Prostate gland (tissue), 2 donors: ENCODE measurements at regions not wholly inside any gene's neighbourhood (a gene's known extent, or its start where the extent isn't known, plus 50 kb on each side); places are given as distances from the start of the nearest gene placed in this dataset.

ENCODE experiments used
- DNase-seq: peaks from one replicate; pipeline ENCODE4 v3.0.0-alpha.2; 2019; ENCODE audit warnings: low spot score
- H3K27ac ChIP-seq, 2 donors: fragments of 200-600 bp; sonication (generic); 2 replicates each; pipeline ENCODE4 v1.5.1; 2017 to 2019
- H3K27me3 ChIP-seq: fragments of 200-600 bp; sonication (generic); replicated peaks from 2 replicates; pipeline ENCODE4 v1.5.1; 2019; ENCODE audit not compliant: insufficient read depth
- H3K36me3 ChIP-seq, 2 donors: fragments of 200-600 bp; sonication (generic); 1 replicate in 1 of 2; 2 replicates in 1 of 2; pipeline versions ENCODE4 v1.5.1 to v1.8.1; 2017 to 2019
- H3K4me1 ChIP-seq: fragments of 200-600 bp; sonication (generic); replicated peaks from 2 replicates; pipeline ENCODE4 v1.5.1; 2019
- H3K4me3 ChIP-seq, 2 donors: fragments of 200-600 bp; sonication (generic); 2 replicates each; pipeline ENCODE4 v1.5.1; 2017 to 2019
- H3K9me3 ChIP-seq: fragments of 200-600 bp; sonication (generic); 2 replicates; pipeline ENCODE4 v1.5.1; 2017
- POLR2A ChIP-seq: fragments of 450-650 bp; IDR thresholded peaks from one replicate; pipeline ENCODE4 v1.6.1; 2016; ENCODE audit warnings: antibody characterized with exemption, mild to moderate bottlenecking
- POLR2AphosphoS5 ChIP-seq: sonication (generic); formaldehyde crosslinking; IDR thresholded peaks from one replicate; pipeline ENCODE4 v1.6.1; 2017; ENCODE audit warnings: antibody characterized with exemption
- WGBS: methylation state at CpG from one replicate; pipeline ENCODE4 v1.1.5; 2018; 5-methylcytosine and 5-hydroxymethylcytosine counted together
- intact Hi-C: fragments of 100-400 bp; cut with DNase I; formaldehyde crosslinking; loops from one replicate; pipeline ENCODE4 v1.14.2; 2022
- TF ChIP-seq, protein P1 (sequence below), 4 experiments: fragments of 200-600 bp in 2 of 4; fragments of 450-650 bp in 2 of 4; sonication (generic) in 2 of 4; IDR thresholded peaks; 1 replicate in 3 of 4; 2 replicates in 1 of 4; pipeline ENCODE4 v1.5.1; 2016 to 2019; ENCODE audit warnings: antibody characterized with exemption in 4 of 4, mild to moderate bottlenecking in 2 of 4, moderate library complexity in 2 of 4

DNA sequence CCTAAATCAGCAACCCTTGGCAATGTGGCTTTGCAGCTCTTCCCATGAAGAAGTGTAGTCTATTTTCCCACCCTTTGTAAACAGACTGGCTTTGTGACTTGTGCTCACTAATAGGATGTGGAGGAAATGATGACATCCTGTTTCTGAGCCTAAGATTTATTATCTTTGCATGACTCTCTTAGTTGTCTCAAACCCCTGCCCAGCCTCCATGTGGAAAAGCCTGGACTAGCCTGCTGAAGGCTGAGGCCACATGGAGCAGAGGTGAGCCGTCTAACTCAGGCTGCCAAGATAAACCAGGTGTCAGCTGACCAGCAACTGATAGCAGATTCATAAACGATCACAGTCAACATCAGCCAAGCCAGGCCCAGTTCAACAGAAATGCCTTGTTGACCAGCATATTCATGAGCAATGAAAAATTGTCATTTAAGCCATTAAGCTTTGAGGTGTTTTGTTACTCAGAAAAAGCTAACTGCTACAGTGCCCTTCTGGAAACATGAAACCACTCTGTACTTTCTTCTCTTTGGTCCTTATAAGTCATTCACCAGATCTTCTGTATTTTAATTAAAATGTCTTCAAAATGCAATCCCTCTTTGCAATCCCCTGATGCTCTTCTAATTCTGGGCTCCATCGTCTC lies 586.3 kb upstream of the ANKRD30A start:
- no peaks in the 10 kb centered on the region for H3K36me3 ChIP-seq
- H3K27ac ChIP-seq = no peak overlapping the region
- no peak for TF ChIP-seq POLR2AphosphoS5
- no peak for TF ChIP-seq POLR2A
- TF ChIP-seq, protein P1, sequence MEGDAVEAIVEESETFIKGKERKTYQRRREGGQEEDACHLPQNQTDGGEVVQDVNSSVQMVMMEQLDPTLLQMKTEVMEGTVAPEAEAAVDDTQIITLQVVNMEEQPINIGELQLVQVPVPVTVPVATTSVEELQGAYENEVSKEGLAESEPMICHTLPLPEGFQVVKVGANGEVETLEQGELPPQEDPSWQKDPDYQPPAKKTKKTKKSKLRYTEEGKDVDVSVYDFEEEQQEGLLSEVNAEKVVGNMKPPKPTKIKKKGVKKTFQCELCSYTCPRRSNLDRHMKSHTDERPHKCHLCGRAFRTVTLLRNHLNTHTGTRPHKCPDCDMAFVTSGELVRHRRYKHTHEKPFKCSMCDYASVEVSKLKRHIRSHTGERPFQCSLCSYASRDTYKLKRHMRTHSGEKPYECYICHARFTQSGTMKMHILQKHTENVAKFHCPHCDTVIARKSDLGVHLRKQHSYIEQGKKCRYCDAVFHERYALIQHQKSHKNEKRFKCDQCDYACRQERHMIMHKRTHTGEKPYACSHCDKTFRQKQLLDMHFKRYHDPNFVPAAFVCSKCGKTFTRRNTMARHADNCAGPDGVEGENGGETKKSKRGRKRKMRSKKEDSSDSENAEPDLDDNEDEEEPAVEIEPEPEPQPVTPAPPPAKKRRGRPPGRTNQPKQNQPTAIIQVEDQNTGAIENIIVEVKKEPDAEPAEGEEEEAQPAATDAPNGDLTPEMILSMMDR (IDR thresholded peaks at IDR 0.05) = no peak
- DNase-seq = no peak
- H3K4me1 ChIP-seq = no peaks in the 10 kb centered on the region
- no peaks in the 10 kb centered on the region for H3K27me3 ChIP-seq
- WGBS = 57% methylated on average over 3 of the region's 3 CpGs
- no peak overlapping the region for H3K4me3 ChIP-seq
- intact Hi-C loops = no loop called here
- H3K9me3 ChIP-seq = no peaks in the 10 kb centered on the region

DNA sequence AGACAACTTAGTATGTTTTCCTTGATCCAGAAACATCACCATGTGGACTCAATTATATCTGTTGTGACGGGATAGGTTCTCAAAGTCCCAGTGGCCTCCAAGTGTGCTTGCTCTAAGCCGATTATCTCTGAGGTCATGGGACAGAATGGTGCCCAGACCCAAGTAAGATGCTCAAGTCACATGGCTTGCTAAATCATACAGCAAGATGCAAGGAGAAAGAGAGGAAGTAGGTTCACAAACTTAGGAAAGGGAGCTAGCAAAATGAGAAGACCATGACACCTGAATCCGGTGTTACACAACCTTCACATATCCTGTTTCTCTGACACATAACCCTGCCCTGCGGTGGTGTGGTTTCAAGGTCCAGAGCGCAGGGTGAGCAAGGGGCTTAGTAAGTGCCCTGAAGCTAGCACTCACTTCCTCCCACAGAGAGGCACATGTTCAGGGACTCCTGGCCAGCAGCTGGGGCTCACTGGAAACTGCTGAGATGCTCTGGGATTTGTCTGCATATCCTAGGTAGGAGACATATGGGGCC lies 590.9 kb upstream of the ANKRD30A start:
- 78% methylated on average over 5 of the region's 5 CpGs for WGBS
- no peak for DNase-seq
- no peaks in the 10 kb centered on the region for H3K27me3 ChIP-seq

DNA sequence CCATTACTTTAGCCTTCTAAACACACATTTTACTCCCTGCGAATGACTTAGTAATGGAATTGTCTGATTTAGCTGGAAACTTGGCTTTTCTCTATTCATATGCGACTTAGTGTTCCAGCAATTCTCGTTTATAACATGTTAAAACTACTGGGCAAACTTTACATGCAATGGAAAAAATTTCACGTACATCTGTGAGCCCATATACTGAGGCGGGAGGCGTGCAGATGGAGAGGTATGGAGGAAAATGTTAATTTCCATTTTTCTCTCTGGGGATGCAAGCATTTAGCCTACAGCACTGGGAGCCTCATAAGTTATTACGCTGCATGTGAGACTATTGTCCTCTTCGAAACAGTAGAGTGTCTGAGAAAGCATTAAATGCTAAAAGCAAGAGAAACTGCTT lies 591.5 kb upstream of the ANKRD30A start:
- no peak overlapping the region for H3K27ac ChIP-seq
- no peaks in the 10 kb centered on the region for H3K9me3 ChIP-seq
- no peak for TF ChIP-seq POLR2AphosphoS5
- TF ChIP-seq POLR2A = no peak
- TF ChIP-seq, protein P1 (IDR thresholded peaks at IDR 0.05) = no peak
- no peaks in the 10 kb centered on the region for H3K4me1 ChIP-seq
- WGBS = 91% methylated on average over 8 of the region's 8 CpGs
- DNase-seq = no peak
- H3K36me3 ChIP-seq = no peaks in the 10 kb centered on the region
- no peak overlapping the region for H3K4me3 ChIP-seq
- intact Hi-C loops = no loop called here
- H3K27me3 ChIP-seq = no peaks in the 10 kb centered on the region

More for the DNA sequence above, 590.9 kb upstream of the ANKRD30A start:
- H3K4me3 ChIP-seq = no peak overlapping the region
- H3K4me1 ChIP-seq = no peaks in the 10 kb centered on the region
- no peaks in the 10 kb centered on the region for H3K36me3 ChIP-seq
- TF ChIP-seq, protein P1 (IDR thresholded peaks at IDR 0.05) = no peak
- TF ChIP-seq POLR2A (no peak), POLR2AphosphoS5 (no peak)
- no peak overlapping the region for H3K27ac ChIP-seq
- H3K9me3 ChIP-seq = no peaks in the 10 kb centered on the region
- intact Hi-C loops = no loop called here

DNA sequence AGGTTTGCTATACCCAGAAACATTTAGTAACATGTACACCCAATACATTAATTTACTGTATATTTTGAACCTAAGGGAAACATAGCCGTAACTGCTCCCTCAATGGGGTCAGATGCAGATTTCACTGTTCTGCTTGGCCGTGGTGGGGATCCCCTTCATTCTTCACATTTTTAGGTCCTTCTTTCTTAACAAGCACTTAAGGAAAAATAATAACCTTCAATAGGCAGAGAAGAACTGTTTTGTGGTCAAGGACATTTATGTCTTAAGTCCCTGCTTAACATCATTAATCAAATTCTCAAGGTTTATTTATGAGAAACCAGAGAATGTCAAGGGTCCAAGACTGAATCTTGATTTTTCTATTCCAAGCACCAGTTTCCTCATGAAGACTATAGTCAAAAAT lies 592.1 kb upstream of the ANKRD30A start:
- H3K27ac ChIP-seq = no peak overlapping the region
- 88% methylated on average over 2 of the region's 2 CpGs for WGBS
- no peak for DNase-seq
- TF ChIP-seq, protein P1 (IDR thresholded peaks at IDR 0.05) = no peak
- TF ChIP-seq POLR2AphosphoS5 = no peak
- no peak for TF ChIP-seq POLR2A
- no peak overlapping the region for H3K4me3 ChIP-seq
- intact Hi-C loops = no loop called here
- H3K4me1 ChIP-seq = no peaks in the 10 kb centered on the region
- no peaks in the 10 kb centered on the region for H3K36me3 ChIP-seq
- no peaks in the 10 kb centered on the region for H3K27me3 ChIP-seq
- no peaks in the 10 kb centered on the region for H3K9me3 ChIP-seq

DNA sequence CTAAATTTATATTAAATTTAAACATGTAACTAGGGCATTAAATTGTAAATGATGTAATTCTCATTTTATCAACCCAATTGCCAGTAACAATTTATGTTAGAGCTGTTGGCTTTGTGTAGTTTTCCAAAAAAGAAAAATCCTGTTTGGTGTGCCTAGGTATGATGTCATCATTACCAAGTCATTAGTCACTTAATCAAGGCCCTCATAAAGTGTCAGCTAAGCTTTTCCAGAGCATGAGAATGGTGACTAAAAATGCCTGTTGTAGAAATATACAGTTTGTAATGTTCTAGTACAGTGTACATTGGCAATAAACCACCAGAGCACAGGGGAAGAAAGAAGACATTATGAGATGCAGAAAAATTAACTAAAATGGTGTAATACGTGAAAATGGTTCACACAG lies 593.8 kb upstream of the ANKRD30A start:
- H3K4me3 ChIP-seq = no peak overlapping the region
- WGBS = 76% methylated on average over 1 of the region's 1 CpG
- no peak for DNase-seq
- H3K27ac ChIP-seq = no peak overlapping the region
- no peaks in the 10 kb centered on the region for H3K9me3 ChIP-seq
- intact Hi-C loops = no loop called here
- no peaks in the 10 kb centered on the region for H3K27me3 ChIP-seq
- no peaks in the 10 kb centered on the region for H3K4me1 ChIP-seq
- H3K36me3 ChIP-seq = no peaks in the 10 kb centered on the region
- TF ChIP-seq POLR2A = no peak
- TF ChIP-seq POLR2AphosphoS5 = no peak
- TF ChIP-seq, protein P1 (IDR thresholded peaks at IDR 0.05) = no peak
